Upper lobe of left lung (tissue), 4 donors: ENCODE measurements at regions not wholly inside any gene's neighbourhood (a gene's known extent, or its start where the extent isn't known, plus 50 kb on each side); places are given as distances from the start of the nearest gene placed in this dataset.

Source experiments
- POLR2A ChIP-seq, 4 donors: fragments of 450-650 bp; IDR thresholded peaks; one replicate each; pipeline ENCODE4 v1.5.1; 2016 to 2017; ENCODE audit warnings: antibody characterized with exemption in 4 of 4, mild to moderate bottlenecking in 2 of 4
- POLR2AphosphoS5 ChIP-seq, 2 donors: sonication (generic); formaldehyde crosslinking; IDR thresholded peaks; one replicate each; pipeline ENCODE4 v1.5.1; 2017; ENCODE audit warnings: antibody characterized with exemption in 2 of 2
- TF ChIP-seq, protein P1 (sequence below), 6 experiments: fragments of 450-650 bp in 4 of 6; fragments of 200-600 bp in 2 of 6; sonication (generic) in 2 of 6; IDR thresholded peaks; one replicate each; pipeline ENCODE4 v1.5.1; 2016 to 2019; ENCODE audit warnings: antibody characterized with exemption in 6 of 6

DNA sequence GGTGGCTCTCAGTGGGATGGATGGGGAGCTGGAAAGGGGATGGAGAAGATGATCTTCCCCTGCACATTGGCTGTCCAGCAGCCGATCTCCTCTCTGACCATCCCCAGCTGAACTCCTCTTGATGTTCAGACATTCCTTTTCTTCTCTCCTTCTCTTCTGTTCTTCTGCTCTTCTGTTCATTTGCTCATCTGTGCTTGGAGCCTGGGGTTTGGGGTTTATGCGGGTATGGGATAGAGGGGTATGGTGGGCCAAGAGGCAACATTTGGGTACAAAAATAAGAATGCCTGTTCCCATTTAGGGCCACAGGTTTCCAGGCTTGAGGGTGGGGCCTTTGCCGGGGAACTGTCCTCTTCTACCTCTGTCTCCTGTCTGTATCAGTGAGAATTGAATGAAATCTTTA, 205.4 kb upstream of the XYLT1 start:
- TF ChIP-seq POLR2A (IDR thresholded peaks at IDR 0.05) = no peak
- TF ChIP-seq, protein P1, sequence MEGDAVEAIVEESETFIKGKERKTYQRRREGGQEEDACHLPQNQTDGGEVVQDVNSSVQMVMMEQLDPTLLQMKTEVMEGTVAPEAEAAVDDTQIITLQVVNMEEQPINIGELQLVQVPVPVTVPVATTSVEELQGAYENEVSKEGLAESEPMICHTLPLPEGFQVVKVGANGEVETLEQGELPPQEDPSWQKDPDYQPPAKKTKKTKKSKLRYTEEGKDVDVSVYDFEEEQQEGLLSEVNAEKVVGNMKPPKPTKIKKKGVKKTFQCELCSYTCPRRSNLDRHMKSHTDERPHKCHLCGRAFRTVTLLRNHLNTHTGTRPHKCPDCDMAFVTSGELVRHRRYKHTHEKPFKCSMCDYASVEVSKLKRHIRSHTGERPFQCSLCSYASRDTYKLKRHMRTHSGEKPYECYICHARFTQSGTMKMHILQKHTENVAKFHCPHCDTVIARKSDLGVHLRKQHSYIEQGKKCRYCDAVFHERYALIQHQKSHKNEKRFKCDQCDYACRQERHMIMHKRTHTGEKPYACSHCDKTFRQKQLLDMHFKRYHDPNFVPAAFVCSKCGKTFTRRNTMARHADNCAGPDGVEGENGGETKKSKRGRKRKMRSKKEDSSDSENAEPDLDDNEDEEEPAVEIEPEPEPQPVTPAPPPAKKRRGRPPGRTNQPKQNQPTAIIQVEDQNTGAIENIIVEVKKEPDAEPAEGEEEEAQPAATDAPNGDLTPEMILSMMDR (IDR thresholded peaks at IDR 0.05) = no peak
- no peak for TF ChIP-seq POLR2AphosphoS5 (IDR thresholded peaks at IDR 0.05)
